ENCODE measurements at regions not wholly inside any gene's neighbourhood (a gene's known extent, or its start where the extent isn't known, plus 50 kb on each side); places are given as distances from the start of the nearest gene placed in this dataset.

GRCh38 chr15:47326410-47327333, 390.6 kb upstream of the SEMA6D start (continued):
- TF ChIP-seq CTCF (IDR thresholded peaks at IDR 0.05; ENCODE audit: control extremely low read depth in 1 of 3, insufficient read depth in 1 of 3, low read depth in 1 of 3, low read length in 3 of 3) (no peak), USF2 (IDR thresholded peaks at IDR 0.05; ENCODE audit: low read length) (no peak), SP2 (IDR thresholded peaks at IDR 0.05; ENCODE audit: low read length) (no peak)

All from H1 (cell line).